ENCODE measurements at regions not wholly inside any gene's neighbourhood (a gene's known extent, or its start where the extent isn't known, plus 50 kb on each side); places are given as distances from the start of the nearest gene placed in this dataset.

- no peak overlapping the region for H3K27ac ChIP-seq
- TF ChIP-seq EP300 (IDR thresholded peaks at IDR 0.05; ENCODE audit: low read depth) (no peak), POLR2A (IDR thresholded peaks at IDR 0.05) (no peak), CTCF (IDR thresholded peaks at IDR 0.05) (no peak), POLR2AphosphoS5 (IDR thresholded peaks at IDR 0.05) (no peak)
- H3K9me3 ChIP-seq, result no peaks in the 10 kb centered on the region
- no peaks in the 10 kb centered on the region for H3K36me3 ChIP-seq
- no peak overlapping the region for H3K4me3 ChIP-seq
- intact Hi-C loops (cut with DNase I; ENCODE audit: low total_unique reads) (no loop called here), in situ Hi-C loops (cut with MboI; ENCODE audit: low pct_ligation_motif_present in 1 of 4, low pct_unique_long_range_greater_than_20kb in 1 of 4, low sequenced_read_pairs in 3 of 4) (no loop called here)
- no peaks in the 10 kb centered on the region for H3K4me1 ChIP-seq
- DNase-seq, result no peak
- H3K27me3 ChIP-seq, result no peaks in the 10 kb centered on the region
- WGBS, 2 donors (ENCODE audit: low coverage in 1 of 2), result 77 to 80% methylated on average over 2 of the region's 2 CpGs
Measured at GRCh38 chr5:28958581-28958980, 1920.2 kb upstream of the CDH9 start.

GRCh38 chr5:28957450-28957849, 1919.1 kb upstream of the CDH9 start:
- TF ChIP-seq EP300 (IDR thresholded peaks at IDR 0.05; ENCODE audit: low read depth), result no peak
- TF ChIP-seq CTCF (IDR thresholded peaks at IDR 0.05), result no peak
- no peak for TF ChIP-seq POLR2AphosphoS5 (IDR thresholded peaks at IDR 0.05)
- no peak for TF ChIP-seq POLR2A (IDR thresholded peaks at IDR 0.05)
- H3K27me3 ChIP-seq, result no peaks in the 10 kb centered on the region
- H3K4me1 ChIP-seq, result no peaks in the 10 kb centered on the region
- no peaks in the 10 kb centered on the region for H3K36me3 ChIP-seq
- no peak overlapping the region for H3K4me3 ChIP-seq
- no peaks in the 10 kb centered on the region for H3K9me3 ChIP-seq
- intact Hi-C loops (cut with DNase I; ENCODE audit: low total_unique reads), result no loop called here
- in situ Hi-C loops (cut with MboI; ENCODE audit: low pct_ligation_motif_present in 1 of 4, low pct_unique_long_range_greater_than_20kb in 1 of 4, low sequenced_read_pairs in 3 of 4), result no loop called here
- H3K27ac ChIP-seq, result no peak overlapping the region
- no peak for DNase-seq

GRCh38 chr5:28954074-28954473, 1915.7 kb upstream of the CDH9 start:
- intact Hi-C loops (cut with DNase I; ENCODE audit: low total_unique reads), result no loop called here
- WGBS, 2 donors (ENCODE audit: low coverage in 1 of 2), result 51 to 75% methylated on average over 2 to 4 of the region's 4 CpGs

GRCh38 chr5:28947865-28948264, 1909.5 kb upstream of the CDH9 start:
- no peaks in the 10 kb centered on the region for H3K27me3 ChIP-seq
- H3K9me3 ChIP-seq, result no peaks in the 10 kb centered on the region
- TF ChIP-seq POLR2A (IDR thresholded peaks at IDR 0.05) (no peak), POLR2AphosphoS5 (IDR thresholded peaks at IDR 0.05) (no peak), CTCF (IDR thresholded peaks at IDR 0.05) (no peak), EP300 (IDR thresholded peaks at IDR 0.05; ENCODE audit: low read depth) (no peak)
- no peak overlapping the region for H3K4me3 ChIP-seq
- in situ Hi-C loops (cut with MboI; ENCODE audit: low pct_ligation_motif_present in 1 of 4, low pct_unique_long_range_greater_than_20kb in 1 of 4, low sequenced_read_pairs in 3 of 4), result no loop called here
- DNase-seq, result no peak
- no peaks in the 10 kb centered on the region for H3K4me1 ChIP-seq
- H3K36me3 ChIP-seq, result no peaks in the 10 kb centered on the region
- no peak overlapping the region for H3K27ac ChIP-seq
- WGBS, 2 donors (ENCODE audit: low coverage in 1 of 2), result 64 to 69% methylated on average over 2 of the region's 2 CpGs
- intact Hi-C loops (cut with DNase I; ENCODE audit: low total_unique reads), result no loop called here

More at GRCh38 chr5:28954074-28954473, 1915.7 kb upstream of the CDH9 start:
- TF ChIP-seq POLR2AphosphoS5 (IDR thresholded peaks at IDR 0.05), result no peak
- TF ChIP-seq EP300 (IDR thresholded peaks at IDR 0.05; ENCODE audit: low read depth), result no peak
- no peak for TF ChIP-seq POLR2A (IDR thresholded peaks at IDR 0.05)
- TF ChIP-seq CTCF (IDR thresholded peaks at IDR 0.05), result no peak
- in situ Hi-C loops (cut with MboI; ENCODE audit: low pct_ligation_motif_present in 1 of 4, low pct_unique_long_range_greater_than_20kb in 1 of 4, low sequenced_read_pairs in 3 of 4), result no loop called here
- no peak overlapping the region for H3K4me3 ChIP-seq
- H3K27ac ChIP-seq, result no peak overlapping the region
- no peaks in the 10 kb centered on the region for H3K27me3 ChIP-seq
- no peaks in the 10 kb centered on the region for H3K9me3 ChIP-seq
- DNase-seq, result no peak
- H3K36me3 ChIP-seq, result no peaks in the 10 kb centered on the region
- no peaks in the 10 kb centered on the region for H3K4me1 ChIP-seq
